GM21529 (cell line): ENCODE measurements at regions not wholly inside any gene's neighbourhood (a gene's known extent, or its start where the extent isn't known, plus 50 kb on each side); places are given as distances from the start of the nearest gene placed in this dataset.
A peak's percentile ranks its signal among the peaks of the same experiment; 100 is the strongest.
"Not testable (repeated sequence)": the region's sequence is repeated elsewhere in the genome, so short reads cannot be mapped to it uniquely, and the experiment has no call there.

Experiments
- ATAC-seq: cut with Tn5 transposase; IDR thresholded peaks from one replicate; pipeline ENCODE4 v1.9.1; 2021; ENCODE audit not compliant: unreplicated experiment

DNA sequence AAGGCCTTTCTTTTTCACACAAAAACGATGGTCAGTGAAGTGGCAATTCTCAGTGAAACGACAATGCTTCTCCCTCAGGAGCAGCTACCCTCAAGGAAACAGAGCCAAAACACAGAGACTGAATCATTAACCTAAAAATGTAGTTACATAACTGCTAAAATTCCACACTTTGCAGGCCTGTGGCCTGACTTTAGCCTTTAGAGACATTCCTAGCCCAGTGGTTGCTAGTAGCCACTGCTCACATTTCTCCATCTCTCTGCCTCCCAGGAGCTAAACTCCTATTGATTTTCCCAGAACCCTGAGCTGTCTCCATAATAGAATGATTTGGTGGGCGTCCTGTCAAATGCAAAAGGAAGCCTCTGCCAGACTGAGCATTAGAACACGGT lies 630.1 kb upstream of the KCNMB2 start:
- ATAC-seq, result no peak

DNA sequence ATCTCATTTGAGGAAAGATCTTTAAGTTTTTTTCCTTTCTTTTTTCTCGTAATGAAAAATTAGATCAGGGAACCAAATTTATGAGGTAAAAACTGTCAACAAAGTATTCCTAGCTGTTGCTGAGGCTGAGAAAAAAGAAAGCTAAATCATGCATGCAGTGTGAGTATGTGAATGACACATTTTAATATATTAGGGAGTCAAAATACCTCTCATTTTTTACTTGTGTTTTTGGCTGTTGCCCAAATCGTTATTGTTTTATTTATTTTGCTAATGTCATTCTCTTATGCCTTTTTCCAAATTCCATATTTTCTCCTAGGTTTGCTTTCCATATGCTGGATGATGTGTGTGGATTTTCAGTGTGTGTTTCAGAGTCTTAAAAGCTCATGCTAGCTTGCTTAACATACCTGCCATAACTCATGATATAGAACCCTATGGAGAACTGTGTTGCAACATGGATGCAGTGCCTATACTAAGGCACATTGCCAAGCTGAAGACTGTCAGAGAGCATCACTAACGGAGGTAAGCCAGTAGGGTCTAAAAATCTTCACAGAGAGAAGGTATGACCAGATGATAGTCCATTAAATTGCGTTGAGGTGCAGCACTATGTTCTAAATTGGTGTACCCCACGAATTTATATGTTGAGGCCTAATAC lies 629.5 kb upstream of the KCNMB2 start:
- no peak for ATAC-seq

DNA sequence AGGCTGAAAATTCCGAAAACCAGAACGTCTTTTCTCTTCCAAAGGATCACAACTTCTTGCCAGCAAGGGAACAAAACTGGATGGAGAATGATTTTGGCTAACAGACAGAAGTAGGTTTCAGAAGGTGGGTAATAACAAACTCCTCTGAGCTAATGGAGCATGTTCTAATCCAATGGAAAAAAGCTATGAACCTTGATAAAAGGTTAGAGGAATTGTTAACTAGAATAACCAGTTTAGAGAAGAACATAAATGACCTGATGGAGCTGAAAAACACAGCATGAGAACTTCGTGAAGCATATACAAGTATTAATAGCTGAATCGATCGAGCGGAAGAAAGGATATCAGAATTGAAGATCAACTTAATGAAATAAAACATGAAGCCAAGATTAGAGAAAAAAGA lies 626.7 kb upstream of the KCNMB2 start:
- ATAC-seq, result not testable (repeated sequence)

DNA sequence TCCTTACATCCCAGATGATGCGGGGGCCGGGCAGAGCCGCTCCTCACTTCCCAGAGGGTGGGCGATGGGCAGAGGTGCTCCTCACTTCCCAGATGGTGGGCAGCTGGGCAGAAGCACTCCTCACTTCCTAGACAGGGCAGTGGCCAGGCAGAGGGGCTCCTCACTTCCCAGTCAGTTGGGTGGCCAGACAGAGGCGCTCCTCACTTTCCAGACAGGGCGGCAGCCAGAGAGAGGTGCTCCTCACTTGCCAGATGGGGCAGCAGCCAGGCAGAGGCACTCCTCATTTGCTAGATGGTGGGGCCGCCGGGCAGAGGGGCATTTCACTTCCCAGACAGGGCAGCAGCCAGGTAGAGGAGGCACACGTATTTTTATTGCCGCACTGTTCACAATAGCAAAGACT lies 622.0 kb upstream of the KCNMB2 start:
- no peak for ATAC-seq

DNA sequence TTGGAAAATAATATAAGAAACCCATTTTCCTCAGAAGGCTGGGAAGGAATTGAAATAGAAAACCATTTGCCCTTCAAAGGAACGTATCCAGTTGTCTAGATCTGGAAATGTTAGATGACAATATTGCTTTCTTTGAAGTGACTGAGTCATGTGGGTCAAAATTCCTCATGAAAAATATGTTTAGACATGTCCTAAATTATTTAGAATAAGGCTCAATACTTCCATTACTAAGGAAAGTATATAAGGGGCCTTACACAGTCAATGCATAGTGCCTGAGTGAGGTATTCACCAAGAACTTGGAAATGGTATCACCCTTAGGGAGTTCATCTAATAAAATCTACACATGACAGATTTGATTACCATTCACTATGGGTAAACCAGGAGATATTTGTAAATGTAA lies 619.8 kb upstream of the KCNMB2 start:
- ATAC-seq, result no peak

DNA sequence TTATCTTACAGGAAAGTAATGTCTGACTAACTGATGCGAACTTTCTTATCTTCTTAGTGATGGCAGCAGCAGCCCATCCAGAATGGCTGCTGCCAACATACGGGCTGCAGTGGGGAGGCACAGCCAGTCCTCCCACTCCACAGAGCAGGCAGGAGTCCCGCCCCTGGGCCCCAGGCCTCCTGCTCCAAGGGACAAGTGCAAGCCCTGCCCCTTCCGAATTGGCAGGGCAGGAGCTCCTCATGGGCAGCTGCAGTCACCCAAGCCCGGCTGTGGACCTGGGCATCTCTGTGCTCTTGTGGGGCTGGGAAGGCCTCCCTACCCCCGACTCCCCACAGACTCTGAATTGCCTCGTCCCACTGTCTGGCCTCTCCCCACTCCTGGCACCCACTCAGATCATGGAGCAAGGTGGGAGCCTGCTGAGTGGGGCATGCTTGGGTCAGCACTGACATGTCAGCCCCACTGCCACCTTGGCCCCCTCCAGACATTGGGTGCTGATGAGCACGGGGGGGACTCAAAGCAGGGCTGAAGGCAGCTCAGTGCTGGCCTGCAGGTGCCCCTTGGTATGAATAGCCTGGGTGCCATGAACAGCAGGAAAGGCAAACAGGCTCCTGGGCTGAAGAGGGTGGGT lies 618.9 kb upstream of the KCNMB2 start:
- ATAC-seq, result no peak

DNA sequence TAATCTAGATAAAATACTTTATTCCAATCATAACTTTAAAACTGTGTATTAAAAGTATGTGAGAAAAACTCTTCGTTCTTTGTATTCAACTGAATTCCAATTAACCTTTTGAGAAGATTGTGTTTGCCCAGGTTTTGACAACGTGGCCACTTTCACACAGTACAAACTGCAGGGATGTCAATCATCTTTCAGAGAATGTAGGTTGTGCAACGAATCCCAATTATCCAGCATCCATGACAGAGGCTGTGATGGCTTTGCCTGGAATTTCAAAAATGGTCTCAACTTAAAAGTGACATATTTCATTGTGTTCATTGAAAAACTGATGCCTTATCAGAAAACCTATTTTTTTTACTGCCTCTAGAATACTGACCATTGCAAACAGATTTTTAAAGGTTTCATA lies 615.1 kb upstream of the KCNMB2 start:
- no peak for ATAC-seq

DNA sequence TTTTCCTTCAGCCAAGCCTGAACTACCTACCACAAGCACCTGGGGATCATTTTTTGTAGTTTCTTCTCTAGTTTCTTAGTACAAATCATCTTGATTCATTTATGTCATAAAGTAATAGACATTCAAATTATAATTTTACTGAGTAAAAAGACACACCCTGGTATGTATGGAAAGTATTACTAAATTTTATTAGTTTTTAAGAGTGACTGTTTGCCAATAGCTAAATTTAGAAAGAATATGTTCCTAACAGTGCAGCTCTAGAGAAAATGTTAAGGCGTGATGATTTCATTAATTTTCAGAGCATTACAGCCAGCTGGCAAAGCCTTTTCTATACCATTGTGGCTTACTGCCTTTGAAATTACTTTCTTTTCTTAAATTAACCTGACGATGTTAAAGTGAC lies 612.0 kb upstream of the KCNMB2 start:
- ATAC-seq, result no peak

DNA sequence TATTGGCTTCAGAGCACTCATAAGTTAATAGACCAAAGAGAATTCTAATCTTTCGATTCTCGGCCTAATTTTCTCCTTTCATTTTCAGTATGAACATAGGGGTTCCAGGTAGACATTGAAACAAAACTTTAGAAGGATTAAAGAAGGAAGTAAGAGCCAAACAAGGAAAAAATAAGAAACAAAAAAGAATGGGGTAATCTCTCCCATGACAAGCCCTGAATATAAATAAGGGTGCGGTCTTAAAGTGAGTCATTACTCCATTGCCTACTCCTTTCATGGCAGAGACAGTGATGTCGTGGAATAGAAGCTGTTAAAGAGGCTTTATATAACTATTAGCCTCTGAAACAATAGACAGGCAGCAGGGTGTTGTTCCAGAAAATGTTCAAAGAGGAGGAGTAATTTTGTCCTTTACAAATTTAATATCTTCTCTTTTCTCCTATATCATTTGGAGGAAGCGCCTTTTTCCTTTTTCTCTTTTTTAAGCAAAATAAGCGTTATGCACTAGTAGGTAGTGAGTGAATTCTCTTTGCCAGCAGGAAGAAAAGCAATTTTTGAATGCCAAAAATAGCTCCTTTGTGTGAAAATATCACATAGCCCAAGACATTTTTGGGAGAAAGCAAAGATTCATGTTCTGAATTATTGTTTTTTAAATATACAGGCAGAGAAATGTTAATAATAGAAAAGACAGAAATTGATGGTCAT lies 607.9 kb upstream of the KCNMB2 start:
- ATAC-seq, result peak; percentile 82

DNA sequence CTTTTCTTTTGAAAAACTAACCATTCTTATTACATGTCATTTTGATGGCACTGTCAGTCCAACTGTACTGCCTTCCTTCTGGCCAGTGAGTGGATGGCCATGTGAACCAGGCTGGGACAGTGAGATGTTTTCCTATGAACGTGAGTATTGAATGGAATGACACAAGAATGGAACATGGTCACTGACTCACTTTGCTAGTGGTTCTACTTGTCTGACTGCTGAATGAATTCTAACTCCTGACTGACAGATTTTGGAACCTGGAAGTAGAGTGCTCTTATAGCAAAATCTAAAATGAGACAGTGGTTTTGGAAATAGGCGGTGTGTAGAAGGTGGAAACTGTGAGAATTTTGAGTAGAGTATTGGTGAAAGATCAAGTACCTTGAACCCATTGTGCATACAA lies 606.9 kb upstream of the KCNMB2 start:
- no peak for ATAC-seq

DNA sequence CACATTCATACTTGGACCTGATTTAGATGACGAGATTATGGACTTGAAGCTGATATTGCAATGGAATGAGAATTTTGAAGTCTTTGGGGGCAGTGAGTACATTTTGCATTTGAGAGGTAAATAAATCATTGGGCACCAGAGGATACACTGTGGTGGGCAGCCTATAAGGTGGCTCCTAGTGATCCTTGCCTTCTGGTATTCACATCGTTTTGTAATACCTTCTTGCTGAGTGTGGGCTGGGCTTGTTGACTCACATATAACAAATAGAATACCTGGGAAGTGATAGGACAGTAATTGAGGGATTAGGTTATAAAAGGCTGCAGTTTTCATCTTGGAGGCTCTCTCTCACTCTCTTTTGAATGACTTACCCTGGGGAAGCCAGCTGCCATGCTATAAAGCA lies 605.5 kb upstream of the KCNMB2 start:
- no peak for ATAC-seq

DNA sequence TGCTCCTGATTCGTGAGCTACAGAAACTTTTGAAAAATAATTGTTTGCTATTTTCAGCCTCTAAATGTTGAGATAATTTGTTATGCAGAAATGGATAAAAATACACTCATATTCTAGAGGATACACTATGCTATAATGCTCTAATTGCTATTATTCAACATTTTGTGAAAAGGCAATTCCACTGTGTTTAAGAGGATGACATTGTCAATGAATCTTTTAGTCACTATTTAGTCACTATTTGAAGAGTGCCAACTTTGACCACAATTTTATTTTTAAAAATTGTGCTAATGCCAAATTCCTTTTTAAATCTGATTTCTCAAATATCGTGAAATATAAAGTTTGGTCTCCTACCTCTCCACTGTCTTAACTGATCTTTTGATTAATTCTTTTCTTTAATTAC lies 604.9 kb upstream of the KCNMB2 start:
- no peak for ATAC-seq

DNA sequence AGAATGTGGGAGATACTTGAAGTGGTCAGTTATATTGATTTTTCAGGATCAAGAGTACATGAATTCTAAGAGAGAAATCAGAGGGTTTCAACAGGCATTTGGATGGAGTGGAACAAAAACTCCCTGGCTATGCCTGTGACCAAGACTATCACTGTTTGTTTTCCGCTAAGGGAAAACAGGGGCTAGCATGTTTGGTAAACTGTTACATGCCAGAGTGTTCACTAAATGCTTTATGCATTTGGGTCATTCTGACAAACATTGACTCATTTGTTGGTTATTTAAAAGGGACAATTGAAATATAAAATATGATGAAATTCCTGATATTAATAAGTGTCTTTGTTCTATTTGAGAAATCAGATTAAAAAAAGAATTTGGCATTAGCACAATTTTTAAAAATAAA lies 603.9 kb upstream of the KCNMB2 start:
- ATAC-seq, result no peak

DNA sequence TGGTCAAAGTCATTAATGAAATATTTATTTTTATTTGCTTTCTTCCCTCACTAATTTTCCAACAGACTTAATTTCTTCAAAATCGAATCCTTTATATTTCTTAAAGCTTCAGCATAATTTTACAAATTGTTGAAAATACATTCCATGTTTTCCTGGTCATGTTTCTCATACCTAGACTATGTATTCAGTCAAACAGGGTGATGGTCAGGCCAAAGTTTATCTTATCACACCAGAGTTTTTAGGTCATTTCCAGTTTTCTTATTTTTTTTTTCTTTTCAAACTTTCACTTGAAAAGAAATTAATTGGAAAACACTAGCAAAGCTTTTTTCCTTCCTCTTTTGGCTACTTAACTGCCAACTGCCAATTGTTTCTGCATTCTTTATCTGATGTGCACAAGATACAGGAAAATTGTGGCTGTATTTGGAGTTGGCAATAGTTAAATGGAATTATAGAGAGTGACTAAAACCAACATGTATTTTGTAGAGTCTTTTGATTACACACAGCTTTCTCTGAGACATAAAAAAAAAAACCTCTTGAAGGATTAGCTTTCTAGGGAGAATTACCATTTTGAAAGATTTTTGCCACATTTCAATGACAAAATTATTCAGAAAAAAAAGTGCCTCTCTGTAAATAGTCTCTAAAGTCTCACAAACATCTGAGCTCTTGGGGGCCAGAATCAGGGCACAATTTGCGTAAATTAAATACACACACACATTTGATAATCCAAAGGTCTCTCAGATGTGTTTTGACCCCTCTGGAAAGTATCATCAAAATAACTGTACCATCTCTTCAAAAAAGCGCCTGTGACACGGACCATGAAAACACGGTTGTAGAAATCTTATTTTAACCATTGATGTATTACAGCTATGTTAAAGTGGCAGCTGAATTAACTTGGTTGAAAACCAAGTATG lies 603.2 kb upstream of the KCNMB2 start:
- ATAC-seq, result no peak

DNA sequence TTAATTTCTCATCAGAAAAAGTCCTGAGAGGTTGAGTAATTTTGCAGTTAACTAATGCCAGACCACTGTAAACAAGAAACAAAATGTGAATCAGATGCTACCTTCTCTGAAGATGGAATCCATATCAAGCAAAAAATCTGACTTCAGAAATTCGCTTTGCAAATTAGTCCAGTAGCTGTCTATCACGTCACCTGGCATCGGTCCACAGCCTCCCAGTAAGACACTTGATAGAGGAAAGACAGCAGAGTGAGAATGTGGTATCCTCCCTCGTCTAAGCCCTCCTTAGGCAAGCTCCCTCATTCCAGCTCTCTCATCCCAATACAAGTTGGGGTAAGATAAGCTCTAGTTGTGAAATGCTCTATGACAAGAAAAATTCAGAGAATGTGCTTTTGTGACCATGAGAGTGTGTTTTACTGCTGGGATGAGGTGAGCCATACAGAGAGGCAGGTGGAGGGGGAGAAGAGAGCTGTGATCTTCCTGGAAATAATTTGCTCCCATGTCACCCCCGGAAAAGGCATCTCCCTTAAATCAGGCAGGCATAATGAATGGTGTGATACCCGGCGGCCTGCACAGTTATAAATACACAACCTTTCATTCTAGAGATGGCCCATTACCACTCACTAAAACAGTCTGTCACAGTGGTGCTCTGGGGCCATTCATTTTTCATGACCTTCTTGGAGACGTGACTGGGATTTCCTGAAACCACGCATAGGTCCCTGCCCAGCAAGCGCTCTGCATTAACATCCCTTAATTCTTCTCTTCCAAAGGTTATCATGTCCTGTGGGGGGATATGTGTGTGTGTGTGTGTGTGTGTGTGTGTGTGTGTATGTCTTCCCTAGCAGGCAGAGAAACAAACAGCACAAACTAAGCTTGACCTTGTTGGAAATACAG lies 602.0 kb upstream of the KCNMB2 start:
- ATAC-seq, result no peak

DNA sequence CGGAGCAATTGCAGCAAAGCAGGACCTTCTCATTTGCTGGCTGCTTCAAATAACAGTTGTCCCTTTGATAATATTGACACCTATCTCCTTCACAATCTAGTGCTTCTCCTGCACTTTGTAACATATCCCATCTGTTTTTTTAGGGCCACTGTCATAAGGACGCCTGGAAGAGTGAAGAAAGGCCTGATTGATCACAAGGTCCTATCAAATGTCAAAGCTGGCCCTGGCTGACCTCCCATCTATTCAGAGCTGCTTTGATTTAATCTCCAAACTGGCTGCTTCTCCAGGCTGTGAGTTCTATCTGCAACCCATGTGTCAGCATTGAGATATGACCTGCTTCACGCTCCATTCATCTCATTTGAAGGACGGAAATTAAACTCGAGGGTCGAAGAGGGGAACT lies 601.2 kb upstream of the KCNMB2 start:
- ATAC-seq, result no peak

DNA sequence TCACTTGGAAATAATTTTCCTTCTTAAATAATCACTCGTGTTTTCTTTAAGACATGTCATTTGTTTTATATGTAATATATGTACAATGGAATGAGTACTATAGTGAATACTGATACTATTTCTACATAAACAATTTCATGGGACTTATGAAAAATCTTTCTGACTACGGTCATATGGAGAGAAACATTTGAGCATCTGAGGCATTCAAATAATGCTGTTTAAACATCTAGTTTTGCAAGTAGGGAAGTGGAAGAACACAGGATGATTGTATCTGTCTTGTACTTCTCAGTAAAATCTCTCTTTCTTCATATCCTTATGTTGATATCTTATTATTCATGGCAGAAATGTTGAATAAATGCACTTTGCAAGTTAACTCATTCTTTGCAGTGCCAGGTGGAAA lies 599.5 kb upstream of the KCNMB2 start:
- ATAC-seq, result no peak

DNA sequence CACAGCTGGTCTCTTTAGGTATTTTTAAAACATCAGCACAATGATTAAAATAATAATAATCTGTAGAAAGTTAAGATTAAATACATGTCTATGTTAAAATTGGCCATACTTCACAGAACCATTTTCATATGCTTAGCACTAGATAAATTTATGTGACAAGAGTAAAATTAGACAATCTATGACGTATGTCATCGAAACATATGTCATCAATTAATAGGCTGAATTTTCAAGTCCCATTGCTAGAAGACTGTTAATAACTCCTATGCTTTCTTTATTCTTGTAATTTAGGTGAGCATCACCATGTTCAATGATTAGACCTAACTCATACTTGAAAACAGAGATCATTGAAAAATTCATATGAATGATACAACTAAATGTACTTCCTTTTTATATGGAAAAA lies 593.3 kb upstream of the KCNMB2 start:
- ATAC-seq, result no peak

DNA sequence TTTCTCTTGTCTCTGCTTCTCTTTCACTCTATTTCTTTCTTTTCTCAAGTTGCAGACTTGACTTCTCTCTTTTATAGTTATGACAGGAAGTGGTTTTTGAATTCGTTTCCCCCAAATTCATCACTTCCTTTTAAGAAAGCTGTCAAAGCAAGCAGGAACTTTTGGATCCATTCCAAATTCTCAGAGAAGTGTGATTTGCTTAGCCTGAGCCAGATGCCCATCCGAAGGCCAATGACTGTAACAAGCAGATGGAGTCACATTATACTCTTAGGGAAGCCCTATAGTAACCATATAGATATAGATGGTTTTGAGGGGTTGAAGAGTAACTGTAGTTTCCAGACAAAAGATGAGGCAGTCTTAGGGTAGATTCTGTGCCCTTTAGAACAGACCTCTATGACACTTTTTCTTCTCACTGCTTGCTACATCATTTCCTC lies 592.0 kb upstream of the KCNMB2 start:
- ATAC-seq, result no peak

DNA sequence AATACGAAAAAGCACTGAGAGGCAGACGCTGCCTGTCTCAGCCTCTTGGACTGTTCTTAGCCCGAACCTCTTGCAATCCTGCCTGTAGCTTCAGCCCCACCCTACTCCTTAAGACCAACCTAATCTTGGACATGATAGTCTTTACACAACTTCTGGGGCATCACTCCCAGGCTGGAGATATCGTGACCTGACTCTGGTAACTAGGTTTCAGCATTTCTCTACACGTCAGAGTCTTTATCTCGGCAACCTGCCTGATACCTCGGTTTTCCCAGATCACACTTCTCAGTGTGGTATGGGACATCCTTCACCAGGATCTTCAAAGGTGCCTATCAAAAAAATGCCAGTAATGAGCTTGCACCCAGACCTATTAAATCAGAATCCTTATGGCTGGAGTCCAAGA lies 590.2 kb upstream of the KCNMB2 start:
- no peak for ATAC-seq

DNA sequence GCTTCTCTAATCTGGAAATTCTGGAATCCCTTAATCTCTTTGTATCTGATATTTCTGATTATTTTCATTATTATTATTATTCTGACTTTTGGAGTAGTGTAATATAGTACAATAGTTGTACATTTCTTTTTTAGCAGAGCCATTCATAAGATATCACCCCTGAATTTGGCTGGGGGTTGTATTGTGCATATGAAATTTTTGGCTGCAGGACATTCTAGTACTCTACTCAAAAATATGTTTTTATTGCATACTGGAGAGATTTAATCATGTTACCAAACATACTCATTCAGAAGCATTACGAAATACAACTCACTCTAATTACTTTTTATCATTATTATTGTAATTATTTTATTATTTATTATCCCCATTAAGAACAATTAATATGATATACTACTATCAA lies 589.7 kb upstream of the KCNMB2 start:
- no peak for ATAC-seq
